K562 (cell line): ENCODE measurements at regions not wholly inside any gene's neighbourhood (a gene's known extent, or its start where the extent isn't known, plus 50 kb on each side); places are given as distances from the start of the nearest gene placed in this dataset.

Experiments used
- CTCF ChIP-seq, 3 experiments: IDR thresholded peaks in 2 of 3; conservative IDR thresholded peaks in 1 of 3; 2 replicates each; pipeline ENCODE4 v1.5.1; 2011 to 2012; ENCODE audit warnings: low read length in 3 of 3, mild to moderate bottlenecking in 3 of 3, control low read depth in 2 of 3, improper control_type of control experiment in 1 of 3, inconsistent platforms in 1 of 3, low read depth in 1 of 3, mixed read lengths in 1 of 3, moderate library complexity in 1 of 3; ENCODE audit not compliant: insufficient read depth in 2 of 3
- JUN ChIP-seq, 2 experiments: sonication (generic) in 1 of 2; formaldehyde crosslinking in 1 of 2; IDR thresholded peaks; 2 replicates each; pipeline versions ENCODE4 v1.6.1 to v1.8.0; 2012 to 2022; ENCODE audit warnings: borderline replicate concordance in 2 of 2, mild to moderate bottlenecking in 2 of 2, improper control_type of control experiment in 1 of 2, low read depth in 1 of 2, low read length in 1 of 2, missing genetic modification reagents in 1 of 2

GRCh38 chr18:38042211-38042890 is 476.8 kb upstream of the CELF4 start:
- no peak for TF ChIP-seq JUN (IDR thresholded peaks at IDR 0.05; ENCODE audit: borderline replicate concordance, low read depth, low read length)
- TF ChIP-seq JUN (CRISPR knock-in tag; IDR thresholded peaks at IDR 0.05; ENCODE audit: borderline replicate concordance): no peak
- no peak for TF ChIP-seq CTCF (IDR thresholded peaks at IDR 0.05 in 2 of 3, conservative IDR thresholded peaks at IDR 0.05 in 1 of 3; ENCODE audit: insufficient read depth in 2 of 3, low read depth in 1 of 3, low read length in 3 of 3)
